GM20431 (cell line): ENCODE measurements at regions not wholly inside any gene's neighbourhood (a gene's known extent, or its start where the extent isn't known, plus 50 kb on each side); places are given as distances from the start of the nearest gene placed in this dataset.

Experiments
- in situ Hi-C: fragments of 300-500 bp; cut with MseI, MboI; formaldehyde crosslinking; loops from one replicate; pipeline ENCODE4 v1.15.0; 2020; ENCODE audit warnings: low sequenced_read_pairs; ENCODE audit not compliant: unreplicated experiment

DNA sequence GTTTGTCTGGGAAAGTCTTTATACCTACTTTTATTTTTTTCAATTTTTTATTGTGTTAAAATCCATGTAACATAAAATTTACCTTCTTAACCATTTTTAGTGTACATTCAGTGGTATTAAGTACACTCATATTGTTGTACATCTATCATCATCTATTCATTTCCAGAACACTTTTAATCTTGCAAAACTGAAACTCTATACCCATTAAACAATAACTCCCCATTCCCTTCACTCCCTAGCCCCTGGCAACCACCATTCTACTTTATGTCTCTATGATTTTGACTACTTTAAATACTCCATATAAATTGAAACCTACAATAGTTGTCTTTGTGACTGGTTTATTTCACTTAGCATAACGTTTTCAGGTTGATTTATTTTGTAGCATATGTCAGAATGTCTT, 131.9 kb upstream of the SLC38A2 start:
- in situ Hi-C loops: no loop called here

DNA sequence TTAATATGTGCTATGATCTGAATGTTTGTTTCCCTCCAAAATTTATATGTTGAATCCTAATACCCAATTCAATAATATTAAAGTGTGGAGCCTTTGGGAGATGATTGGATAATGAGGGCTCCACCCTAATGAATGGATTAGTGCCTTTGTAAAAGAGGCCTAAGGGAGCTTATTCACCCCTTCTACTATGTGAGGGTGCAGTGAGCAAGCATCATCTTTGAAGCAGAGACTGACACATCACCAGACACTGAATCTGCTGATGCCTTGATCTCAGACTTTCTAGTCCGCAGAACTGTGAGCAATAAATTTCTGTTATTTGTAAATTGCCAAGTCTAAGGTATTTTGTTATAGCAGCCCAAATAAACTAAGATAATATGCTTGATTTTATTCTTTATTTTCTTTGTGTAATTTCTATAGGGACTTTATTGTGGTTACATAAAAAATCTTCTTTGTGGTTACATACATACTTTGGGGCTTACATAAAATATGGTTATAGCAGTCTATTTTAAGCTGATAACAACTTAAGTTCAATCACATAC, 131.1 kb upstream of the SLC38A2 start:
- in situ Hi-C loops: no loop called here

GRCh38 chr12:46500673-46501072, 128.1 kb upstream of the SLC38A2 start:
- in situ Hi-C loops: no loop called here

DNA sequence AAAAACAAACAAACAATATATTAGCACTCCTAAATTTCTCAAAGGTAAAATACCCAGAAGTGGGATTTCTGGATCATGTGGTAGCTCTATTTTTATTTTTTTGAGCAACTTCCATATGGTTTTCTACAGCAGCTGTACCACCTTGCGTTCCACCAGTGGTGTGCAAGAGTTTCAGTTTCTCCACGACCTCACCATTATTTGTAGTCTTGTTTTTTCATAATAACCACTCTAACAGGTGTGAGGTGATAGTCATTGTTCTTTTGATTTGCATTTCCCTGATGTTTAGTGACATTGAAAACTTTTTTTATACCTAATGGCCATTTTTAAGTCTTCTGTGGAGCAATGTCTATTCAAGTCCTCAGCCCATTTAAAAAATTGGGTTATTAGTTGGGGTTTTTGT, 127.3 kb upstream of the SLC38A2 start:
- in situ Hi-C loops: no loop called here

DNA sequence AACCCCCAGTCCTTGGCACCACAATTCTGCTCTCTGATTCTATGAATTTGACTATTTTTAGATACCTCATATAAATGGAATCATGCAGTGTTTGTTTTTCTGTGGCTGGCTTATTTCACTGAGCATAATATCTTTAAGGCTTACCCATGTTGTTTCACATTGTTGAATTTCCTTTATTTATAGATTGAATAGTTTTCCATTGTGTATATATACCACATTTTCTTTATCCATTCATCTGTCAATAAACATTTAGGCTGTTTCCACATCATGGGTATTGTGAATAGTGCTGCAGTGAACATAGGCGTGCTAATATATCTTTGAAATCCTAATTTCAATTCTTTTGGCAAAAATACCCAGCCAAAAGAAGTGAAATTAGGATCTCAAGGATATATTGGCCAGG, 126.7 kb upstream of the SLC38A2 start:
- in situ Hi-C loops: no loop called here

GRCh38 chr12:46497739-46498138, 125.2 kb upstream of the SLC38A2 start:
- in situ Hi-C loops: no loop called here

DNA sequence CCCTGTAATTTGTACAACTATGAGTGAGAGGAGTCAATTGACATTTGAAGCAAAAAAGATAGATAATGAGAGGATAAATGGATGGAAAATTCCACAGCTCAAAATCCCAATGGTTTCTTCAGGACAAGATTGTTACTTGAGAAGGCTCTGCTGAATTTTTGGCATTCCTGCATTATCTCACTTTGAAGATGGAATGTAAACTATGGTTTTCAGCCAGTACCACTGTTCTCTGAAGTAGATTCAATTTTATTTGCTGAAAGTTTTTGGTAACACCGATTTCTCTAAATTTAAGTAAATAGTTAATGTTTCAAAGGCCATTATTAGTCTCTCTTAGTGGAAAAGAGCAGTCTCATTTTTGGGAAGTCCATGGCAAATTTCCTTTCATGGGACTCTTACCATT, 121.9 kb upstream of the SLC38A2 start:
- in situ Hi-C loops: no loop called here

DNA sequence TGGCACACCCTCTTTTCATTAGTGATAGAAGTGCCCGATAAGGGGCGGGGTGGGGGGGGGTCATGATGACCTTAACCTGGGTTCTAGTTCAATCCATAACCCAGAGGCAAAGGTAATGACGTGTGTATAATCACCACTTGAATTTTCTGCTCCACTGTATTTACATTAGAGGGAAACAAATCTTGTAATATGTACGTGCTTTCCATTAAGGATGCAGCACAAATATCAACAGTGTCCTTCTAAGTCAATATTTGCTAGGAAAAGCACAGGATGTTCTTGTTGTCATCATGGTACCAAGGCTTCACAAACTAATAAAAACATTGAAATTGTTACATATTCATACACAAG, 121.2 kb upstream of the SLC38A2 start:
- in situ Hi-C loops: no loop called here

GRCh38 chr12:46493150-46493833, 120.7 kb upstream of the SLC38A2 start:
- in situ Hi-C loops: no loop called here

DNA sequence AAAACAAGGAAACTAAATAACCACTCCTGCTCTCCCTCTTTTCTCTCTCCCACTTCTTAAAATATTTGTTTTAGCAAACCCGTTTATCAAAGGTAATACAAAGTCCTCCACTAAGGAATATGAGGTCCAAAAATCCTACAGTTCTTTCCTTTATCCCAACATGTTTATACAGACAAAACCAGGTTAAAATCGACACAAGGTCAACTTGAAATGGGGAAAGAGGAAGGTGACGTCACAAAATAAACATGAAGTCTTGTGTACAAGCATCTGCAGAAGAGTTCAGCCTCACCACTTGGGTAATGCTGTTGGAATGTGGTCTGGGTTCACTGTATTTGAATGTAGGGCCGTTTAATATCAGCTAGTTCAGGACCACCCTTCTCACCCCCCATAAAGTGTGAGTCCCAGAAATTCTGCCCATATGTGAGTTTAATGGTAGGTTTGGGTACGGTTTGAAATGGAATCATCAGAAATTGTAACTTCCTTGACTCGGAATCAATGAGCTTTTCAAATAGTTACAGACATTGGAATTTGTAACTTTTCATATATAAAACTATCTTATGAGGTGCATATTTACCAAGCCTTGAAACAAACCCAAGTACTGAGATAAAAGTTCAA, 120.0 kb upstream of the SLC38A2 start:
- in situ Hi-C loops: no loop called here

DNA sequence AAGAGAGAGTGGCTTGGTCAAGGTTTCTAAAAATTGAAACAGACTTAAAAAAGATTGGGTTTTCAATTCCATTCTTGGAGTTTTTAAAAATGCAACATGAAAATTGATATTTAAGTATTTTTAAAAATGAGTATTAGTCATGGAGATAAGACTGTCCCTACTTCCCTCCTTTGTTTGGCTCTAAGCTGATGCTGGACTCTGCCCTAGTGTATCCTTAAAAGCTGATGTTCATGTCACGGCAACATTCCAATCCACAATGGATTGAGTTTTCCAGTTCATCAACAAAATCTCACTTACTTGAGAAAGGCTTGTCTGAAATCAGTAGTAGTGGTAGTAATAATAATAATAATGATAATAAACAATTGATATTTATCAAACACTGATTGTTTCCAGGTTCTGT, 119.0 kb upstream of the SLC38A2 start:
- in situ Hi-C loops: no loop called here

GRCh38 chr12:46490635-46491034, 118.1 kb upstream of the SLC38A2 start:
- in situ Hi-C loops: no loop called here

- in situ Hi-C loops: no loop called here
These were observed 117.4 kb upstream of the SLC38A2 start for GRCh38 chr12:46489951-46490388.

DNA sequence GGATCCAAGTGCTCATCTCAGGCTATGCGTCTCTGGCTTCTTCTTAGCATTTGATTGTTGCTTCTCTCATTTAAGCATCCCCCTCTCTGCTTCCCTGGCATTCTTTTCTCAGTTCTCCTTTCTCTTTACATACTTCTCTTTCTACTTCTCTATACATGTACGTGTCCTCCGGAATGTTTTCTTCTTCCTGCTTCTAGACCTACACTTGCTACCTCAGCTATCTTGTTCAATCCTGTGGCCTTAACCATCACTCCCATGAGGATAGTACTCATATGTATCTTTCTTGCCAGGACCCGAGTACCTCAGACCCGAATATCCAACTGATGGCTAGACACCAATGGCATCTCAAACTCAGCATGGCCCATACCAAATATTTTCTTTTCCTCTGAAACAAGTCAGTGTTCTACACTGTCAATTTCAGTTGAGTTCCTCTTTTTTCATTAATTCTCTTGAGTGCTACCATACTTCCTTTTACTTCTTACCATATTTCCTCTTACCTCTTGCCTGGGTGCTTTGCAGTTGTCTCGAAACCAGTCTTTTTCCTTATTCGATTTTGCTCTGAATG, 115.1 kb upstream of the SLC38A2 start:
- in situ Hi-C loops: no loop called here

DNA sequence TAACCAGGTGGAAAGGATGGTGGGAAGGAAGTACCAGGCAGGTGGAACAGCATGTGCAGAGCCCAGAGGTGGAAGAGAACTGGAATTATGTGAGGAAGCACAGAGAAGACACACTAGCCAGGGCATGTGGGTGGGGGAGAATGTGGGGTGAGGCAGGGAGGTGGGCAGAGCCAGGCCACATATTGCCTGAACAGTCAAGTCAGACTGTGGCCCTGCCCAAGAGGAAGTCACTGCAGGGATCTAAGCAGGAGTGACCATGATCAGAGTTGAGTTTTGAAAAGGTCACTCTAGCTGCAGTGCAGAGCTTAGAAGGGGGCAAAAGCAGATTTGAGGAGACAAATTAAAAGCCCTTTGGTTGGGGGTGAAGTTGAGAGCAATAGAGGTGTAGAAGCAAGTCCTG, 114.0 kb upstream of the SLC38A2 start:
- in situ Hi-C loops: no loop called here

DNA sequence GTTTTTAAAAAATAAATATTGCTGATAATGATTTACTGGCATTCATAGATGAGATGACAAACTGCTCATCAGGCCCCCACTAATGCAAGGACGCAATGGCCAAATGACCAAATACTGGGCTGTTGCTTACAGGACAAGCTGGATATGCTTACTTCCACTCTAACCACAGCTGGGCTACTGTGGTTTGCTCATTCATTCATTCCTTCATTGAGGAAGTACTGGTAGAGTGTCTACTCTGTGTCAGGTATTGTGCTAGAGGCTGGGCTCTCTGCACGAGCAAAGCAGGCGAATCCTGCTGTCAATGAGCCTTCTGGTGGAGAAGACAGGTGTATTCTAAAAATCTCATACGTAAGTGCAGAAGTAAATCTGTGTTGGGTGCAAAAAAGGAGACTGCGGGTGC, 113.3 kb upstream of the SLC38A2 start:
- in situ Hi-C loops: no loop called here

DNA sequence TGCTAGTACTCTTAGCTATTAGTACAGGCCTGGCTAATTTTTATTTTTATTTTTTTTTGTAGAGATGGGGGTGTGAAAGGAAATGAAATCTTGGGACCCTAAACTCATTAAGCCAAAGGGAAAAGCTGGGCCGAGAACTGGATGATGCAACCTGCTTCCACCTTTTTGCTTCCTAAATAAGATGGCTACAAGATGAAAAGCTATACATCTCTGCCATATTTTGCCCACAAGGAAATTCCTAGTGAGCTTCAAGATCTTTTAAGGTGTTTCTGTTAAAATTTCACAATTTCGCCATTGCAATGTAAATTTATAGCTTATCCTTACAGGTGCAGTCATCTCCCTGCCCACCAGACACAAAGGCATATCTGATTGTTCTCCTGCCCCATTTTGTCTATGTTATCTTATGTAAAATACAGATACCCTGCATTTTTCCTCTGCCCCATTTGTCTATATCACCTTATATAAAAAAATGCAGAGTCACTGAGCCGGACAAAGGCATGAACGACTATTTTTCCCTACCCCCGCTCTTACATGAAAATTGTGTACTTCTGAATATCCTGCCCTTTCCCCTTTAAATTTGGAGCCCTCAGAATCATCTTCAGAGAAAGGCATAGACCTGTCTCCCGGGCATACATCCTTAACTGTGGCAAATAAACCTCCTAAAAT, 112.0 kb upstream of the SLC38A2 start:
- in situ Hi-C loops: no loop called here

DNA sequence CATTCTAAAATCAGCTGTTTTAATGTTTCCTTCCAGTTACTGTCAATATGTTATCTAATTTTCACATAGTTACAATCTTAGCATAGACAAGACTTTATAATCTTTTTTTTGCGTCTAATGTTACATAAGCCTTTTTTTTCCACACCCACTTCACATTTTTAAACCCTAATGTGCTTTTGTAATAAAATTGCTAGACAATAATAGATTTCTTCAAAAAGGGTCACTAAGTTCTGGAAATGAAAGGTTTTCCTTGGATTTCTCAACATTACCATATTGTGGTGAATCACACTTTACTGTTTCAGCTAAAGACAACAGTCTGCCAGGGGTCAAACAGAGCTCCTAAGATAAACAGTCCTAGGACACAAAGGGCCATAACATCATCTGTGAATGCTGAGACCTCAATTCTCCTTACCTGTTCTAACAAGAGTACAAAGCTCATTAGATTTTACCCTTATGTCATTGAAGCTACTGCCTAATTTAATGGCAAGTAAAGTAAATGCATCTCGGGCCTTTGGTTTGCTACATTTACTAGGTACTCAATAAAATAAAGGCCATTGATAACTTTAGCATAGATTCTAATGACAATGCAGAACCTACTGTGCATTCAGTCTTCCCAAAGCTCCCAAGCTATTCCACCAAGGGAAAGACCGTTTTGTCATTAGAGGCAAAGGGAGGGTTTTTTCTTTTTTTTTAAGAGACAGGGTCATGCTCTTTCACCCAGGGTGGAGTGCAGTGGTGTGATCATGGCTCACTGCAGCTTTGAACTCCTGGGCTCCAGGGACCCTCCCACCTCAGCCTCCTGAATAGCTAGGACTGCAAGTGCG, 111.2 kb upstream of the SLC38A2 start:
- in situ Hi-C loops: no loop called here

DNA sequence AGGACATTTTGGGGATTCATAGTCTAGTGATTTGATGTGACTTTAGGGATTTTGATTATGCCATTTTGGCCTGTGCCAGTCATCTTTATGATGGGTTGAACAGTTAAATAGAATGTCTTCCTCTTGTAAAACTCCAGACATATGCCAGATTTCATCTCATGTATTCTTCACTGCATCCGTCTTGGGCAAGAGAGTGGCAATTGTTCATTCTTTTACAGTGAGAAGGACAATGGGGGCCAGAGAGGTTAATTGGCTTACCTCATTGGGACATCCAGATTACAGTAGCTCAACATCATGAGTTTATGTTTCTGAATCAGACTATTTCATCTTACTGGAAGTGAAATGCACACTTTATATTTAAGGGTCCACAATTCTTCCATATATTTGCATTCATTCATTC, 108.2 kb upstream of the SLC38A2 start:
- in situ Hi-C loops: no loop called here

GRCh38 chr12:46480316-46480715, 107.7 kb upstream of the SLC38A2 start:
- in situ Hi-C loops: no loop called here
